Hematopoietic multipotent progenitor cell treated with erythropoietin and hydrocortisone succinate and interleukin-3 and kit ligand, for 17 days (in vitro differentiated cells): ENCODE measurements at regions not wholly inside any gene's neighbourhood (a gene's known extent, or its start where the extent isn't known, plus 50 kb on each side); places are given as distances from the start of the nearest gene placed in this dataset.

ENCODE experiments used
- DNase-seq: peaks from one replicate; pipeline ENCODE4 v3.0.0-alpha.2; 2015; ENCODE audit warnings: low spot score

GRCh38 chr3:17945799-17946399, 203.5 kb upstream of the TBC1D5 start:
- no peak for DNase-seq

GRCh38 chr3:17945018-17945798, 202.8 kb upstream of the TBC1D5 start:
- no peak for DNase-seq

- DNase-seq = no peak
These were observed 200.4 kb upstream of the TBC1D5 start for GRCh38 chr3:17942856-17943255.

- no peak for DNase-seq
These were observed 199.3 kb upstream of the TBC1D5 start for GRCh38 chr3:17941766-17942165.

GRCh38 chr3:17941152-17941551, 198.7 kb upstream of the TBC1D5 start:
- DNase-seq = no peak

GRCh38 chr3:17939157-17939556, 196.7 kb upstream of the TBC1D5 start:
- no peak for DNase-seq

- no peak for DNase-seq
These were observed 195.9 kb upstream of the TBC1D5 start for GRCh38 chr3:17938313-17938712.

GRCh38 chr3:17936736-17937480, 194.5 kb upstream of the TBC1D5 start:
- DNase-seq = no peak

GRCh38 chr3:17935222-17935621, 192.8 kb upstream of the TBC1D5 start:
- DNase-seq = no peak

- DNase-seq = no peak
These were observed 189.8 kb upstream of the TBC1D5 start for GRCh38 chr3:17932136-17932771.

GRCh38 chr3:17931131-17931530, 188.7 kb upstream of the TBC1D5 start:
- DNase-seq = no peak

GRCh38 chr3:17928502-17929145, 186.2 kb upstream of the TBC1D5 start:
- DNase-seq = no peak

GRCh38 chr3:17927036-17927435, 184.6 kb upstream of the TBC1D5 start:
- no peak for DNase-seq

GRCh38 chr3:17915341-17915740, 172.9 kb upstream of the TBC1D5 start:
- no peak for DNase-seq

GRCh38 chr3:17913359-17913758, 170.9 kb upstream of the TBC1D5 start:
- no peak for DNase-seq

GRCh38 chr3:17911986-17912760, 169.7 kb upstream of the TBC1D5 start:
- DNase-seq = no peak

- DNase-seq = no peak
These were observed 168.5 kb upstream of the TBC1D5 start for GRCh38 chr3:17910922-17911321.

GRCh38 chr3:17909714-17910113, 167.3 kb upstream of the TBC1D5 start:
- DNase-seq = no peak

GRCh38 chr3:17908399-17909191, 166.2 kb upstream of the TBC1D5 start:
- DNase-seq = no peak

GRCh38 chr3:17905996-17906395, 163.6 kb upstream of the TBC1D5 start:
- DNase-seq = no peak

GRCh38 chr3:17901893-17902292, 159.5 kb upstream of the TBC1D5 start:
- DNase-seq = no peak
